ENCODE measurements at regions not wholly inside any gene's neighbourhood (a gene's known extent, or its start where the extent isn't known, plus 50 kb on each side); places are given as distances from the start of the nearest gene placed in this dataset.
"Not testable (repeated sequence)": the region's sequence is repeated elsewhere in the genome, so short reads cannot be mapped to it uniquely, and the experiment has no call there.

- DNase-seq, result no peak
Observed at GRCh38 chr13:99693351-99693750, 192.1 kb downstream of the TM9SF2 start.

- DNase-seq, result no peak
Observed at GRCh38 chr13:99692854-99693253, 191.6 kb downstream of the TM9SF2 start.

- DNase-seq, result no peak
Observed at GRCh38 chr13:99691552-99691951, 190.3 kb downstream of the TM9SF2 start.

- DNase-seq, result no peak
Observed at GRCh38 chr13:99690426-99691174, 189.3 kb downstream of the TM9SF2 start.

GRCh38 chr13:99689955-99690354, 188.7 kb downstream of the TM9SF2 start:
- DNase-seq, result no peak

- DNase-seq, result no peak
Observed at GRCh38 chr13:99688776-99689175, 187.5 kb downstream of the TM9SF2 start.

GRCh38 chr13:99687723-99688397, 186.6 kb downstream of the TM9SF2 start:
- DNase-seq, result no peak

- no peak for DNase-seq
Observed at GRCh38 chr13:99686944-99687411, 185.7 kb downstream of the TM9SF2 start.

GRCh38 chr13:99686157-99686572, 184.9 kb downstream of the TM9SF2 start:
- no peak for DNase-seq

- DNase-seq, result no peak
Observed at GRCh38 chr13:99681695-99682094, 180.4 kb downstream of the TM9SF2 start.

- DNase-seq, result no peak
Observed at GRCh38 chr13:99677116-99677951, 176.1 kb downstream of the TM9SF2 start.

GRCh38 chr13:99671746-99672145, 170.5 kb downstream of the TM9SF2 start:
- no peak for DNase-seq

- not testable (repeated sequence) for DNase-seq
Observed at GRCh38 chr13:99669096-99669495, 167.8 kb downstream of the TM9SF2 start.

GRCh38 chr13:99666146-99666805, 165.0 kb downstream of the TM9SF2 start:
- no peak for DNase-seq

- no peak for DNase-seq
Observed at GRCh38 chr13:99665711-99666110, 164.4 kb downstream of the TM9SF2 start.

GRCh38 chr13:99663908-99664307, 162.6 kb downstream of the TM9SF2 start:
- DNase-seq, result no peak

GRCh38 chr13:99663185-99663825, 162.0 kb downstream of the TM9SF2 start:
- DNase-seq, result no peak

- DNase-seq, result no peak
Observed at GRCh38 chr13:99662678-99663077, 161.4 kb downstream of the TM9SF2 start.

- no peak for DNase-seq
Observed at GRCh38 chr13:99661791-99662190, 160.5 kb downstream of the TM9SF2 start.

- DNase-seq, result no peak
Observed at GRCh38 chr13:99659866-99660554, 158.7 kb downstream of the TM9SF2 start.

- DNase-seq, result no peak
Observed at GRCh38 chr13:99659226-99659625, 158.0 kb downstream of the TM9SF2 start.

Data from hippocampal formation (tissue), 2 donors.